BE2C (cell line): ENCODE measurements at regions not wholly inside any gene's neighbourhood (a gene's known extent, or its start where the extent isn't known, plus 50 kb on each side); places are given as distances from the start of the nearest gene placed in this dataset.

Source experiments
- DNase-seq: peaks from one replicate; pipeline ENCODE4 v3.0.0-alpha.2; 2020
- H3K27me3 ChIP-seq: fragments of 250-450 bp; sonication (Bioruptor Pico); 2 replicates; pipeline ENCODE4 v1.5.1; 2020; ENCODE audit warnings: mild to moderate bottlenecking
- H3K36me3 ChIP-seq: fragments of 250-450 bp; sonication (Bioruptor Pico); 2 replicates; pipeline ENCODE4 v1.5.1; 2020; ENCODE audit warnings: mild to moderate bottlenecking
- H3K4me1 ChIP-seq: fragments of 250-450 bp; sonication (Bioruptor Pico); 2 replicates; pipeline ENCODE4 v1.5.1; 2020
- H3K4me3 ChIP-seq: 2 replicates; pipeline ENCODE4 v1.5.1; 2011; ENCODE audit warnings: low read depth, low read length
- H3K9me3 ChIP-seq: fragments of 250-450 bp; sonication (Bioruptor Pico); 2 replicates; pipeline ENCODE4 v1.5.1; 2020
- TF ChIP-seq, protein P1 (sequence below): IDR thresholded peaks from 2 replicates; pipeline ENCODE4 v1.5.1; 2012; ENCODE audit warnings: mild to moderate bottlenecking, low read depth, low read length

GRCh38 chr3:168654700-168655099 lies 559.0 kb upstream of the GOLIM4 start:
- TF ChIP-seq, protein P1, sequence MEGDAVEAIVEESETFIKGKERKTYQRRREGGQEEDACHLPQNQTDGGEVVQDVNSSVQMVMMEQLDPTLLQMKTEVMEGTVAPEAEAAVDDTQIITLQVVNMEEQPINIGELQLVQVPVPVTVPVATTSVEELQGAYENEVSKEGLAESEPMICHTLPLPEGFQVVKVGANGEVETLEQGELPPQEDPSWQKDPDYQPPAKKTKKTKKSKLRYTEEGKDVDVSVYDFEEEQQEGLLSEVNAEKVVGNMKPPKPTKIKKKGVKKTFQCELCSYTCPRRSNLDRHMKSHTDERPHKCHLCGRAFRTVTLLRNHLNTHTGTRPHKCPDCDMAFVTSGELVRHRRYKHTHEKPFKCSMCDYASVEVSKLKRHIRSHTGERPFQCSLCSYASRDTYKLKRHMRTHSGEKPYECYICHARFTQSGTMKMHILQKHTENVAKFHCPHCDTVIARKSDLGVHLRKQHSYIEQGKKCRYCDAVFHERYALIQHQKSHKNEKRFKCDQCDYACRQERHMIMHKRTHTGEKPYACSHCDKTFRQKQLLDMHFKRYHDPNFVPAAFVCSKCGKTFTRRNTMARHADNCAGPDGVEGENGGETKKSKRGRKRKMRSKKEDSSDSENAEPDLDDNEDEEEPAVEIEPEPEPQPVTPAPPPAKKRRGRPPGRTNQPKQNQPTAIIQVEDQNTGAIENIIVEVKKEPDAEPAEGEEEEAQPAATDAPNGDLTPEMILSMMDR, result no peak
- no peak for DNase-seq
- Histone ChIP-seq H3K4me3 (no peak overlapping the region), H3K36me3 (no peaks in the 10 kb centered on the region), H3K4me1 (no peaks in the 10 kb centered on the region), H3K27me3 (no peaks in the 10 kb centered on the region), H3K9me3 (no peaks in the 10 kb centered on the region)

- H3K4me1 ChIP-seq, result no peaks in the 10 kb centered on the region
- no peaks in the 10 kb centered on the region for H3K36me3 ChIP-seq
- no peaks in the 10 kb centered on the region for H3K9me3 ChIP-seq
- no peak overlapping the region for H3K4me3 ChIP-seq
- no peaks in the 10 kb centered on the region for H3K27me3 ChIP-seq
- TF ChIP-seq, protein P1, result no peak
- no peak for DNase-seq
These were observed 557.5 kb upstream of the GOLIM4 start for GRCh38 chr3:168653255-168653654.

- Histone ChIP-seq H3K36me3 (no peaks in the 10 kb centered on the region), H3K9me3 (no peaks in the 10 kb centered on the region), H3K27me3 (no peaks in the 10 kb centered on the region), H3K4me1 (no peaks in the 10 kb centered on the region), H3K4me3 (no peak overlapping the region)
- TF ChIP-seq, protein P1, result no peak
- no peak for DNase-seq
These were observed 552.6 kb upstream of the GOLIM4 start for GRCh38 chr3:168648321-168648720.

DNA sequence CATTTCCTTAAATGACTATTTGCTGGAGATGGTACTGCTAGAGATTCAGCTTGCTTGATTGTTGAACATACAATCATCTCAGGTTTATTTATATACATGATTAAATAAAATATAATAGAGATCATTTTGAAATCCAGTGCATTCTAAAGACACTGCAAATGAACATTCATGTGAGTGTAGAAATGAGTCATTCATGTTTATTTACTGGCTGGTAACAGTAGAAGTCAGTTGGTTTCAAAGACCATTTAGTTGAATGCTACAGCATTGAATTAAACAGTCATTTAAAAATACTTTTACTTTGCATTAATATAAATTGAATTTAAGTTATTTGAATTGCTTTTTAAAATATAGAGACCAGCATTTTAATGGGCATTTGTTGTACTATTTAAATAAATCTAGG lies 551.9 kb upstream of the GOLIM4 start:
- Histone ChIP-seq H3K9me3 (no peaks in the 10 kb centered on the region), H3K27me3 (no peaks in the 10 kb centered on the region), H3K4me1 (no peaks in the 10 kb centered on the region), H3K36me3 (no peaks in the 10 kb centered on the region), H3K4me3 (no peak overlapping the region)
- TF ChIP-seq, protein P1, result no peak
- no peak for DNase-seq

DNA sequence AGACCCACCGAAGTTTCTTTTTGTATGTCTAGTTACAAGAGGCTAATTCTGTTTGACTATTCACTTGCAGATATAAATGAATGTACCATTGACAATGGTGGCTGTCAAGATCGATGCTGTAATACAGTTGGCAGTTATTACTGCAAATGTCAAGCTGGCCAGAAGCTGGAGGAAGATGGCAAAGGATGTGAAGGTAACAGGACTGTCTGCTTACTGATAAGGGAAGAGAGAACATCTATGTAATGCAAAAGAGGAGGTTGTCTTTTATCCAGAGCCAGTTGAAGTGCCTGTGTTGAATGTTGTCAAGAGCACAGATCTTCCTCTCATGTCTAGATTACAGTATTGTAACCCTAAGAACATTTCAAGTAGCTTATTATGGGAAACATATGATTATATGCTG lies 549.5 kb upstream of the GOLIM4 start:
- no peaks in the 10 kb centered on the region for H3K4me1 ChIP-seq

DNA sequence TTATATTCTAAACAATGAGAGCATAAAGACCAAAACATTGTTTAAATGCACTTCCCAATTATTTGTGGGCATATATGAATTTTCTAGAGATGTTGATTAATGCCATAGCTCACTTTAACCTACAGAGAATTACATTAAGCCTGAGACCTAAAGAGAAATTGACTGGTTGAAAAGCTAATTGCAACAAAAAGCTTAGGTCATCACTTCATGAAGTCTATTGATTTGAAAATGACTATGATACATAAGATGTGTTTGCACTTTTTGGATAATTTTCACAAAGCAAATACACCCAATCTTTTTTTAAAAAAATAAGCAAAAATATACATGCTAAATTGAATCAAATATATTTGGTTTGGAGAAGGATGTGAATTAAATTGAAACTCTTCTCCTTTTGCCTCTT lies 532.8 kb upstream of the GOLIM4 start:
- no peaks in the 10 kb centered on the region for H3K9me3 ChIP-seq
- TF ChIP-seq, protein P1, result no peak
- H3K36me3 ChIP-seq, result no peaks in the 10 kb centered on the region
- no peak for DNase-seq
- no peaks in the 10 kb centered on the region for H3K4me1 ChIP-seq
- H3K4me3 ChIP-seq, result no peak overlapping the region
- no peaks in the 10 kb centered on the region; the same call in 1 of the 2 replicates for H3K27me3 ChIP-seq

More for the DNA sequence above, 549.5 kb upstream of the GOLIM4 start:
- DNase-seq, result no peak
- TF ChIP-seq, protein P1, result no peak
- Histone ChIP-seq H3K9me3 (no peaks in the 10 kb centered on the region), H3K27me3 (no peaks in the 10 kb centered on the region), H3K36me3 (no peaks in the 10 kb centered on the region), H3K4me3 (no peak overlapping the region)
